HG02970 (cell line): ENCODE measurements at regions not wholly inside any gene's neighbourhood (a gene's known extent, or its start where the extent isn't known, plus 50 kb on each side); places are given as distances from the start of the nearest gene placed in this dataset.
"Not testable (repeated sequence)": the region's sequence is repeated elsewhere in the genome, so short reads cannot be mapped to it uniquely, and the experiment has no call there.

ENCODE experiments used
- ATAC-seq: cut with Tn5 transposase; IDR thresholded peaks from one replicate; pipeline ENCODE4 v1.9.1; 2021; ENCODE audit warnings: mild to moderate bottlenecking, moderate library complexity, moderate number of reproducible peaks; ENCODE audit not compliant: unreplicated experiment, low FRiP score

DNA sequence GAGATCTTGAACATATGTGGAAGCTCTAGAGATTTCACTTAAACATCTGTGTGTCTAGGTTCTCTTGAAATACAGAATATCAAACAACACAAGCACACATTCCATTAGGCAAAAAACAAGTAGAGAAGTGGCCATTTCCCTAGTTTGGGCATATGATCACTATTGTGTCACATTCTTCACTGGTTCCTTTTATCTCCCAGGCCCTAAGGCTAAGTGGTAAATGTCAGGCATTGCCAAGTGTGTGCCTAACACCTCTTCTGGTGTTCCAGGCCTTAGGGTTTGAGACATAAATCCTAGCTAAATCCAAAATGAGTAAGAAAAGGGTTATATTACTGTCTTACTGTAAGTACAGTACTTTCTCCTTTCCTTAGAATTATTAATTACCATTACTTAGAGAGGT lies 880.1 kb downstream of the PDCD6IP start:
- no peak for ATAC-seq

DNA sequence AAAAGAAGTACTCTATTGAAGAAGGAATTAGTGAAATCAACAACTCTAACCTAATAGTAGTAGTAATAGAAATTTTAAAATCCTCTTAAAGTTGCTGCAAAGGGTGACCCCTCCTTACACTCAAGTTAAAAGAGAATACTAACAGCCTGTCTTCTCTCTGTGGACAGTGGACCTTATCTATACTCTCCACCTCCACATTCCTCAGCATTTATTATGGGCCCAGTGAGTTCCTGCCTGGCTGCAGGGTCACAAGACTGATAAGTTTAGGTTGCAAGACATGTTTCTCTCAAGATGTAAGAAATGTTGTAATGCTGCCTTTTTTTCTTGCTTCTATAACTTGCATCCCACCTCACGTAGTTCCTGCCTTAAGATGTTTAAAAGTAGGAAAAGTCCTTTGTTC lies 880.6 kb downstream of the PDCD6IP start:
- not testable (repeated sequence) for ATAC-seq

DNA sequence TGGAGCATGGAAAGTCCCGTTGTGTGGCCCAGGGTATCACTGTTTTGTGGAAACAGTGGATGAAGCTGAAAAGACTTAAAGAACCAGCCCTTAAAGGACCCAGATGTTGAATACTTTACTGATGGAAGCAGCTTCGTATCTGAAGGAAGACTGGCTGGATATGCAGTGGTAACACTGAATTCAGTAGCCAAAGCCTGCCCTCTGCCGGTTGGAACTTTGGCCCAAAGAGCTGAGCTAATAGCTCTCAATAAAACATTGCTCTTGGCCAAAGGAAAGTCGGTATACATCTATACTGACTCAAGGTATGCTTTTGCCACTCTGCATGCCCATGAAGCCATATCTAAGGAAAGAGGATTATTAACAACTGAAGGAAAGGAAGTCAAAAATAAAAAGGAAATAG lies 885.4 kb downstream of the PDCD6IP start:
- no peak for ATAC-seq

DNA sequence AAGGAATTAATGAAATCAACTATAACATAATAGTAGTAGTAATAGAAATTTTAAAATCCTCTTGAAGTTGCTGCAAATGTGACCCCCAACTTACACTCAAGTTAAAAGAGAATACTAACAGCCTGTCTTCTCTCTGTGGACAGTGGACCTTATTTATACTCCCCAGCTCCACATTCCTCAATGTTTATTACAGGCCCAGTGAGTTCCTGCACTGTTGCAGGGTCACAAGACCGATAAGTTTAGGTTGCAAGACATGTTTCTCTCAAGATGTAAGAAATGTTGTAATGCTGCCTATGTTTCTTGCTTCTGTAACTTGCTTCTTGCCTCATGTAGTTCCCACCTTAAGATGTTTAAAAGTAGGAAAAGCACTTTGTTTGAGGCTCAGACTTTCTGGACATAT lies 888.1 kb downstream of the PDCD6IP start:
- no peak for ATAC-seq

DNA sequence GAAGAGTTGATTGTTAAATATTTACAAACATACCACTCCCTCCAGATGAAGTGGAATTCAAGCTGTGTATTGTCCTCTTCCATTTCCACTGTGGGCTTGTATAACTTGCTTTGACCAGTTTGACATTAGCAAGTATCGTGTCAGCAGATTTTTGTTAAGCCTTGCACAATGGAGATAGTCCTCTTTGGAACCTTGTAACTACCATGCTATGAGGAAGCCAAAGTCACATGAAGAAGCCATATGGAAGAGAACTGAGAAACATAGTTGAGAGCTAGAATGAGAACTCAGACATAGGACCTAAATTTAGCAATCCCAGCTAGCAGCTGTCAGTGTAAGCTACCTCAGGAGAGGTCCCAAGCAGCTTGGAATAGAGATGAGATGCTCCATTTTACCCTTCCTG lies 889.2 kb downstream of the PDCD6IP start:
- ATAC-seq: no peak

DNA sequence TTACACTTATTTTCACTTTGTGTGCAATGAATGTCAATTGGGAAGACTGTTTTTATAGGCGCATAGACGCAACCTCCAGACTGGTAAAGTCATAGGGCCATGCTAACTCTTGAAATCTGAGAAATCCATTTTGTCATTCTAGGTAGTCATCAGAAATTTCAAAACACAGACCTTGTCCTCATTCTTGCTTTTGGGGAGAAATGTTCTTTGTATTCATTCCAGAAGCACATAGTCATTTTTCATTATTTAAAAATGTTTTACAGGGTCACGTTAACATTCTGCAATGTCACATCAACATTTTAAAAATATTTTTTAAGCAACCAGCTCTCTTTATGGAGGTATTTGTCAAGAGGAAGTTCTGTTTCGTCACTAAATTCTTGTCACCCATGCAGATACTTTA lies 898.4 kb downstream of the PDCD6IP start:
- no peak for ATAC-seq

DNA sequence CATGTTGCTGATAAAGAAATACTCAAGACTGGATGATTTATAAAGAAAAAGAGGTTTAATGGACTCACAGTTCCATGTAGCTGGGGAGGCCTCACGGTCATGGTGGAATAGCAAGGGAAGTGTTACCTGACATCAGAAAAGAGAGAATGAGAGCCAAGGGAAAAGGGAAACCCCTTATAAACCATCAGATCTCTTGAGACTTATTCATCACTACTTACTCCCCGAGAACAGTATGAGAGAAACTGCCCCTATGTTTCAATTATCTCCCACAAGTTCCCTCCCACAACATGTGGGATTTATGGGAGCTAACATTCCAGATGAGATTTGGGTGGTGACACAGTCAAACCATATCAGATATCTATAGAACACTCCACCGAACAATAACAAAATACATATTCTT lies 904.6 kb downstream of the PDCD6IP start:
- no peak for ATAC-seq

DNA sequence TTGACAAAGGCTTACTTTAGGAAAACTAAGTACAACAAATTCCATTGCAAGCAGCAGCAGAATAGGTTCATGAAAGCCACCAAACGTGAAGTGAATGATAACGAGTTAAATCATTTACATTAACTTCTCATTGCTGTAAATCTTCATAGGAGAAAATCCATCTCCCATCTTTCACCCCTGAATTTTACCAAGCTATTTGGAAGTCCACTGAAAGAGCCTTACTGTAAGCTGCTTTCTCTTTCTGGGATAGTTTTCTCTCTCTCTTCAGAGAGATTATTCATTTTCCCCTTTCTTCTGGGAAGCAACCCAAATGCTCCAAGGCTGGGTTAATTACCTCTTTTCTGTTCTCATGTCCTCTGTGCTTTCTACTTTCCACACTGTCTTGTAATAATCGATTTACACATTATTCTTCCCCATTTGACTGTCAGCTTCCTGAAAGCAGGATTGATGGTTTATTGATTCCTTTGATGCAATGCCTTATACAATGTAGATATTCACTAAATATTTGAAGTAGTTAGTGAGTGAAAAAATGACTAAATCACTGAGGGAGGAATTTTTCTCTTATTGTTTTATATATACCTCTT lies 914.3 kb upstream of the ARPP21 start:
- no peak for ATAC-seq

DNA sequence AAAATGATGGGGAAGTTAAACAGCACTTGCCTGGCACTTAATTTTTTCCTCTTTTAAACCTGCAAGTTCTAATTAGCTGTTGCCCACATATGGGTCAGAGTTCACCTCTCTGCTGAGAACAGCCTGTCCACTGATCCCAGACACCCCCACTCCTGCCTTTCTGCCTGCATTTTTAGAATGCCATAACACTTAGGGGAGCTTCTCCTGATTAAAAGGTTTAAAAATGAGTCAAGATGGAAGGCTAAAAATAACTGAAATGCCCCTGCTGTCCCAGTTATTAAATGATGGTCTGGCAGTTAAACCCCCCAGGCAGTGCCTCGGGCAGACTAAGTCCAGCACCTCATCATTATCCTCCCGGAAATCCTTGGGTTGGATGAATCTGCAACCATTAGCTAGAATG lies 913.6 kb upstream of the ARPP21 start:
- ATAC-seq: no peak

DNA sequence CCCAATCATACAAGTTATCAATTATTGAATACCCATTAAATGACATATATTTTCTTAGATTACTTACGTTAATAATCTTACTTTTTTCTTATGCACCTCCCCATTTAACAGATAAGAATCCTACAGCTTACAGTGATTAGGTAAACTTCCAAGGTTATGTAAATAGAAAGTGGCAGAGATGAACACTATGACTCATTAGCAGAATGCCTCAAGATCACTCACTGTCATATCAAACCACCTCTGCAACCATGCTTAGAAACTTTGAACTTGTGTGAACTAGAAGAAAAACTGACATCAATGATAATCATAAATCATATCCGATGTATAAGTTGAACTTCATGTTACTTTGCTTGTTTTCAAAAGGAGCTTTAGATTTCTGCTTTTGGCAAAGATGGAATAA lies 911.6 kb upstream of the ARPP21 start:
- no peak for ATAC-seq

DNA sequence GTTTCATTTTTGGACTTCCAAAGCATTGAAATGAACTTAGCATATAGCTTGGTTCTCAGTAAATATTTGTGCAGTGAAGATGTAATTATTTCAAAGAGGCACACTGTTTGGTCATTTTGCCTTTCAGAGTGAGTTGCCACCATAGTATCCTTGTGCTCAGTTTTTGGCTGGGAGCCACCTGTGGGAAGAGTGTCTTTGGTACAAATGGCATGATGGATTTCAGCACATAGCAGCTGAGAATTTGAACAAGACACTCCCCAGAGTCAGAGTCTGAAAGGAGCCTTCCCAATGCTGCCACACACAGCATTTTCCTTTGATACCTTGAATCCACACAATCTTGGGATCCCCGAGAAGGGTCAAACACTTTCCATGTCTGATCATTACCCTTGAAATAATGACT lies 897.2 kb upstream of the ARPP21 start:
- no peak for ATAC-seq

DNA sequence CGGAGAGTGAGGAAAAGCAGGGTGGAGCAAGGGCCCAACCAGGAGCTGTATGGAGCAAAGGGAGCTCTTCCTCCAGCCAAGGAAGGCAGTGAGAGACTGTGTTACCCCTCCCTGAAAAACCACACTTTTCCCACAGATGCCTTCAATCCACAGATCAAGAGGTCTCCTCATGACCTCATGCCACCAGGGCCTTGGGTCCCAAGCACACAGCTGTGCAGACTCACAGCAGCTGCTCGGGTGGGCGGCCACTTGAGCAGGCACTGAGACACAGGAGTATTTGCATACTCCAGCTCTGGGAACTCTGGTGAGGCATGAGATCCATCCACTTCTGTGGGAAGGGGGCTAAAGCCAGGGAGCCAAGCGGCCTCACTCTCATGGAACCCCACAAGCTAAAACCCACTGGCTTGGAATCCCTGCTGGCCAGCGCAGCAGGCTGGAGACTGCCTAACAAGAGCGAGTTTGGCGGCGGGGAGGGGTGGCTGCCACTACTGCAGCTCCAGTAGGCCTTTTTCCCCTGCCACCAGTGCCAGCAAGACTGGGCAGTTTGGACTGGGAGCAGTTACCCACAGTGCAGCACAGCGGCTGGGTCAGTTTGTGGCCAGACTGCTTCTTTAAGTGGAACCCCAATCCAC lies 880.6 kb upstream of the ARPP21 start:
- ATAC-seq: no peak

DNA sequence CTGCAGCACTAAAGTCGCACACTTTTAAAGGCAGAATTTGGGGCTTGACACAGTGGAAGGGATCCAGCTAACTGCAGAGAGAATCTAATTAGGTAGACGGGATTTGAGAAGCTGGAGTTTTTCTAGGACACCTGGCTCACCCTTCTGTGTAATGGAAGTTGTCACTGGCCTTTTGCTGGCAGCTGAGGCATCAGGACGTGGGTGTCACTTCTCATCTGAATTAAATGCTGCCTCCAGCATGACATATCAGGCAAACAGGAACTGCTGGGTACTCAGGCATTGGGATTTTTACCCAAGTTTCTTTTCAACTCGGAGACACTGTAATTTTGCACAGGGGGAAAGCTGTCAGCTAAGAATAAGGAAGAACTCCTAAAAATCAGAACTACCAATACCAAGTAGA lies 861.9 kb upstream of the ARPP21 start:
- no peak for ATAC-seq

DNA sequence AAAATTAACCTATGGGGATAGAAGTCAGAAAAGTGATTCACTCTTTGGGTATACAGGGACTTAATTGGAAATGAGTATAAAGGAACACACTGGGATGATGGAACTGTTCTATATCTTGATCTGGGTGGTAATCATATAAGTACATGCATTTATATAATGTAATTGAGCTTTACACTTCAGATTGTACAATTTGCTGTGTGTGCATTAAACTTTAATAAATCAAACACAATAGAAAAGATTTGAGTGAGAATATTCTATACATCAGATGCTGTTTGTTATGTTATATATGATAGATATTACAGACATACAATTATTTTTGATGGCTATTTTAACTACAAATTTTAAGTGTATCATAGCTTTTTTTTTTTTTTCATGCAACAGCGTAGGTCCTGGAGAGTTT lies 860.2 kb upstream of the ARPP21 start:
- no peak for ATAC-seq

DNA sequence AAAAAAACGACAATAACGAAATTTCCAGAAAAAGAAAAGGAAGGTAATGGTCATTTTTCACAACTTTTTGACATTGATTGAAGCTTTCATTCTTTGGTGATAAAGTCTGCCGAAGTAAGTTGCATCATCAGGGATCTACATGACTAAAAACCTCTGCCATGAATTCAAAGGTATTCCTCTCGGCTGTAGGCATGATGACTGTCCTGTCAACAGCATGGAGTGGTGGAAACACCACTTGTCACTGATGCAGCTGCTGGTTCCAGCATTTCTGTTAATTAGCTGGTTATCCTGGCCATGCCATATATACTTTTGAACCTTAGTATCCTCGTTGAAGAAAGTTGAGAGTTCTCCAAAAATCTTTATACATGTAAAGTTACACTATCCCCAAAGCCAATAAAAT lies 859.0 kb upstream of the ARPP21 start:
- no peak for ATAC-seq

DNA sequence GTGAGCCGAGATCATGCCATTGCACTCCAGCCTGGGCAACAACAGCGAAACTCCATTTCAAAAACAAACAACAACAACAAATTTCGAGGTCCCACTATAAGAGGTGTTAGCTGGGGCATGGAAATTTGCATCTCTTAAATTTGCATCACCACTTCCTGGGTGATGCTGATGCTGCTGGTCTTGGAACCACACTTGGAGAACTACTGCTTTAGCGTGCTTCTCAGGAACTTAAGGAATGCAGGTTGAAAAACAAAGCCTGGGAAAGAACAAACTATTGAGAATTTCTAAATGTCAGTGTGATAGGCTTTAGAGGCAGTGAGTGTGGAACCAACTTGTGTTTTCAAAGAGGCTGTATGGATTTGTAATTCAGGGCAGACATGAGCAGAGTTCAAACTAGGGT lies 858.4 kb upstream of the ARPP21 start:
- ATAC-seq: no peak

DNA sequence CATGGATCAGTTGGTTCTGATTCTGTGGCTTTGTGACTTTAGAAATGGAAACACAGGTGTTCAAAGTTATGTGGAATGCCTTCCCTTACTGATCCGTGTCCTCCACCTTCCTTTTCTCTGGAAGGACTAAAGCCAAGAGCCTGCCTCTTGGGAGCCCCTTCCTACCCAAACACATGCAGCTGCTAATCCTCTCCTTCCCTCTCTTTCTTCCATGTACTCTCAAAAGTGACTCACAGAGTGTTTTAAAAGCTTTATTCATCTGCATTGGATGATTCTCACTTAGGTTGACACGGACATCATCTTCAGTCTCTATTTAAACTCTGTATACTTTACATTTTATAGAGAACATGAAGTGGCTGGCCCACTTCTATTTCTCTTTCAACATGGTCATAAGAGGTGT lies 856.5 kb upstream of the ARPP21 start:
- no peak for ATAC-seq

DNA sequence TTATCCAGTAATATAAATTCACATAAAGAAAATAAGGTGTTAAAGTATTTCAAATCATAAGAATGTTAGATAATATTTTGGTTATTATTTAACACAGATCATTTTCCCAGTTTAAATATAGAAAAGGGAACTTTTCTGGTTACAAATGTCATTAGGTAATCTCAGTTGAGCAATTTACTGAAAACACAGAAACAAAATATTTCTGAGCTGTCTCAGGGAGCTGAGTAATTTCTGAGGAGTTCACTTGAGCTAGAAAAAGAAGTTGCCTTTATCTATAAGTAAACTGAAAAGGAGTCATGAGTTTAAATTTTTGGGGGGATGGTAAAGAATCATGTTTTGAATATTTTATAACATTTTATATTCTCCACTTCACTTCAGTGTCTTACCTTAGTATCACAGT lies 855.4 kb upstream of the ARPP21 start:
- ATAC-seq: no peak

DNA sequence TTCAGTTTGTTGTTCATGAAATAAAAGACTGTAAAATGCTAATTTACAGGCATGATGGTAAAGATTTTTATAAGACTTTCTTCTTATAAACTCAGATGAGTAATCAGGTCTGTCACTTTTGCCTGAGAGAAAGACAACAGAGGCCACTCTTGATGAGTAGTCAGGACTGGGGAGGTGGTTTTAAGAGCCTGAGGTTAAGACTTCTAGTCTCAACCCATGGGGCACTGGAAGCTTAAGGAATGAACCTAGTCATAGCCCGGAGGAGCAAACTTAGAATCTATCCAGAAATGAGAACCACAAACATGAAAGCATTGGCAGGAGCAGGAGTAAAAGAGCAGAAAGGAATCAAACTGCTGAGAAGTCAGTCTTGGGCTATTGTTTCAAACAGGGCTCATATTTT lies 846.3 kb upstream of the ARPP21 start:
- no peak for ATAC-seq

DNA sequence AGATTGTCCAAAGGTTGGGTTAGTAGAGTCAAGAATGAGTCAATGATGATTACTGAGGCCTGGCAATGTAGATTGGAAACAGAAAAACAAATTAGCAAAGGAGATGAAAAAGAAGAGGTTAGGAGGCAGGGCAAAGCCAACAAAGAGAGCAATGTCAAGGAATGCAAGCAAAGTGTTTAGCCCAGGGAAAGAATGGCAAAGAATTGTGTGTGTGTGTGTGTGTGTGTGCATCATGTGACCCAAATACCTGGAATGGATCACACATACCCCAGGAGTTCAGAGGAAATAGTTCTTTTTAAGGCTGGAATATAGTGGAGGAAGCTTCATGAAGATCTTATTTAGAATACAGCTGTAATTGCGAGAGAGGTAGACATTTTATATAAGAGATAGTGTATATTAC lies 831.7 kb upstream of the ARPP21 start:
- no peak for ATAC-seq

DNA sequence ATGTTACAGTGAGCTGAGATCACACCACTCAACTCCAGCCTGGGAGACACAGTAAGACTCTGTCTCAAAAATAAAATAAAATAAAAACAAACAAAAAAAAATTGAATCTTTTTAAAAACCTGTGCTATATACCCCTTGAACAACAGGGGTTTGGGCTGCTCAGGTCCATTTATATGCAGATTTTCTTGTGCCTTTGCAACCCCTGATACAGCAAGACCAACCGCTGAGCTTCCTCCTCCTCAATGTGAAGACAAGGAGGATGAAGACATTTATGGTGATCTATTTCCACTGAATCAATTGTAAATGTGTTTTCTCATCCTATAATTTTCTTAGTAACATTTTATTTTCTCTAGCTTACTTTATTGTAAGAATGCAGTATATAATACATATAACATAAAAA lies 831.0 kb upstream of the ARPP21 start:
- ATAC-seq: no peak

DNA sequence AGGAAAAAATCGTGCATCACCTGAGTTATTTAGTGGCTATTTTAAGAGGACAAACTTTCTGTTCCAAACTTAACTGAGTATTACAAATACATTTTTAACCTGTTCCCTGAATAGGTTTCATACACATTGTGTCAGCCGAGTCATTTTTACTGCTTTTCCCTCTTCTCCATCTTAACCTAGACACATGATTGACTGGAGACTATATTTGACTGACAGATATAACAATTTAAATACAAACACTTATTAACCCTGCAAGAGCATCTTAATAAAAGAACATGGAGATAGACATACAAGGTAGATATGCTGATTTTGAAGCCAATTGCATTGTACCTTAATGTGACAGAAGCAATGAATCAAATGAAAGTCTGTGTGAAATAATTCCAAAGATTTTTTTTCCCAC lies 810.5 kb upstream of the ARPP21 start:
- ATAC-seq: no peak
